ENCODE measurements at regions not wholly inside any gene's neighbourhood (a gene's known extent, or its start where the extent isn't known, plus 50 kb on each side); places are given as distances from the start of the nearest gene placed in this dataset.

DNA sequence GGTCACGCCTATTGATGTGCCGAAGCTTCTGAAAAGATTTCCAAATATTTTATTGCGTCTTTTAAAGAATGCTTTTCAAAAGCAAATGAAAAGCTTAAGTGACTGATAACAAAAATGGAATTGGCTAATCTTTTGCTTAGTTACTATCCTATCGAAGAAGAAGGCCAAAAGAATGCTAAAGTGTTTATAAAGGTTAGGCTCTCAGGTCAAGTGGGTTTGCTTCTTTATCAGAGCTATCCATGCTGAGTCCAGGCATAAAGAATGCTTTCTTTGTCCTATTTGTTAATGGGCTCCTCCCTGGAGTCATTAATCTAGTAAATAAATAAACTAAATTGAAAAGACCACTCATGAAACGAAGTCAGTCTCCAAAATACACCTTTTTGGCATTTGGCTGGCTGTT, 133.4 kb upstream of the LYPLAL1 start:
- TF ChIP-seq, protein P1, sequence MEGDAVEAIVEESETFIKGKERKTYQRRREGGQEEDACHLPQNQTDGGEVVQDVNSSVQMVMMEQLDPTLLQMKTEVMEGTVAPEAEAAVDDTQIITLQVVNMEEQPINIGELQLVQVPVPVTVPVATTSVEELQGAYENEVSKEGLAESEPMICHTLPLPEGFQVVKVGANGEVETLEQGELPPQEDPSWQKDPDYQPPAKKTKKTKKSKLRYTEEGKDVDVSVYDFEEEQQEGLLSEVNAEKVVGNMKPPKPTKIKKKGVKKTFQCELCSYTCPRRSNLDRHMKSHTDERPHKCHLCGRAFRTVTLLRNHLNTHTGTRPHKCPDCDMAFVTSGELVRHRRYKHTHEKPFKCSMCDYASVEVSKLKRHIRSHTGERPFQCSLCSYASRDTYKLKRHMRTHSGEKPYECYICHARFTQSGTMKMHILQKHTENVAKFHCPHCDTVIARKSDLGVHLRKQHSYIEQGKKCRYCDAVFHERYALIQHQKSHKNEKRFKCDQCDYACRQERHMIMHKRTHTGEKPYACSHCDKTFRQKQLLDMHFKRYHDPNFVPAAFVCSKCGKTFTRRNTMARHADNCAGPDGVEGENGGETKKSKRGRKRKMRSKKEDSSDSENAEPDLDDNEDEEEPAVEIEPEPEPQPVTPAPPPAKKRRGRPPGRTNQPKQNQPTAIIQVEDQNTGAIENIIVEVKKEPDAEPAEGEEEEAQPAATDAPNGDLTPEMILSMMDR (IDR thresholded peaks at IDR 0.05 in 2 of 3, conservative IDR thresholded peaks at IDR 0.05 in 1 of 3; ENCODE audit: borderline replicate concordance in 1 of 3, insufficient read depth in 1 of 3, low read depth in 2 of 3, low read length in 2 of 3): no peak
- no peak for TF ChIP-seq POLR2AphosphoS5 (IDR thresholded peaks at IDR 0.05; ENCODE audit: low read depth, low read length)
